Retina (tissue), 1 donor: ENCODE measurements at regions not wholly inside any gene's neighbourhood (a gene's known extent, or its start where the extent isn't known, plus 50 kb on each side); places are given as distances from the start of the nearest gene placed in this dataset.
"Not testable (repeated sequence)": the region's sequence is repeated elsewhere in the genome, so short reads cannot be mapped to it uniquely, and the experiment has no call there.

Source experiments
- DNase-seq: peaks from one replicate; pipeline ENCODE4 v3.0.0-alpha.2; 2016

DNA sequence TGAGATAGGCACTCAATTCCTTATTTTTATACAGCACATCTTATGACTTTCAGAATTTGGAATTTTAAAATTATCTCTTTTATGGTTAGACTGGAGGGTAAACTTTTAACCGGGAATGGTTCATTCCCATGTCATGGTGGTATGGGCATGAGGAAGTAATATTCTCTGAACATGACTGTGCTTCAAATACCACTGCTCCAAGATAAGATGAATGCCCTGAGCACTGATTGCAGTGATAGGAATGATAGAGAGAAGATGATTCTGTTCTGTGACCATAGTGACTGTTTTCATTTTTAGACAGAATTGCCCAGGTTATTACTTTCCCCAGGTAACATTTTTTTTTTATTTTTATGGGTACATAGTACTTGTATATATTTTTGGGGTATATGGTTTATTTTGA, 187.4 kb downstream of the ATOH1 start:
- no peak for DNase-seq

DNA sequence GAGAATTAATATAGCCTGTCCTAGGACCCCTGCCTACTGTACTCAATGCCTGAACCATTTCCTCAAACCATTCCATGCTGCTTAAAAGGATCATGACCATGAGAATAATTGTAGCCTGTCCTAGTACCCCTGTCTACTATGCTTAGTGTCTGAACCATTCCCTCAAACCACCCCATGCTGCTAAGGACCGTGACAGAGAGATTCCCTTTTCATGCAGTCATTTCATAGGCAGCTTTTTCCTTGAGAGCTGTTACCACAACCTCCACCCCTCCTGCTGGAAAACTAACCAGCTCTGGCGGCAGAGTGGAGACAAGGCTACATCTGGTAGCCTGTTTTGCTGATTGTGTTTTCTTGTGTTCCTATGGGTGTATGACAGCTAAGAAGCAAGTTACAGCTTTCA, 174.9 kb upstream of the SMARCAD1 start:
- DNase-seq = peak; percentile 11

DNA sequence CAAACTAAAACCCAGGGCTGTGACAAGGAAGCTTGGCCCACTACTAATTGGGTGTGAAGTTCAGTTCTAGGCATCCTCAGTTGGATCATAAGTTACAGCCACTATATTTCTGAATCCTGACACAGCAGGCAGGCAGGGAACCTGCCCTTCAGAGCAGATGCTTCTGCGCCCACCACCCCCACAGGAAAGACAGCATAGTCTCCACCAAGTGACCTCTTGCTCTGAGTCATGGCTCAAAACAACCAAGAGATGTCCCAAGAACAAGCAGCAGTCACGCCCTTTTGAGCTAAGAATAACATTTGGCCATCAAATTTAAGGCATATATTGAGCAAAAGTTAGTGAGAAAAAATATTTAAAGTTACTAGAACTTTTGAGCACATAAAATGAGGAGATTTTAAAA, 170.7 kb upstream of the SMARCAD1 start:
- DNase-seq = no peak

DNA sequence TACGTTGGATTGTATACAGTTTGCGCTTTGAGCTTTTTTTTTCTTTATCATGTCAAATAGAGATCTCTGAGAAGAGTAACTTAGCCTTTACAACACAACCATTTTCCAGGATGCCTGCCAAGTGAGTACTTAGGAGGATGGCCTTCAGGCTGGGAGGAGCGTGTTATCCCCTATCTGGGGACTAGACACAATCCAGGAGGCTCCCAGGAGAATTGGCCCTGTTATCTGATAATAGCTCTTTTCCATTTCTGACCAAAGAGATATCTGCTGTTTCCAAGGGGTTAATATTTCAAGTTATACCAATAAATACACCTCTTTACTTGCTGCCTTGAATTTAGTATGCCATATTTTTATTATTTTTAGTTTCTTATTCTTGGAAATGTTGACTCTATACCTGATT, 169.5 kb upstream of the SMARCAD1 start:
- no peak for DNase-seq

DNA sequence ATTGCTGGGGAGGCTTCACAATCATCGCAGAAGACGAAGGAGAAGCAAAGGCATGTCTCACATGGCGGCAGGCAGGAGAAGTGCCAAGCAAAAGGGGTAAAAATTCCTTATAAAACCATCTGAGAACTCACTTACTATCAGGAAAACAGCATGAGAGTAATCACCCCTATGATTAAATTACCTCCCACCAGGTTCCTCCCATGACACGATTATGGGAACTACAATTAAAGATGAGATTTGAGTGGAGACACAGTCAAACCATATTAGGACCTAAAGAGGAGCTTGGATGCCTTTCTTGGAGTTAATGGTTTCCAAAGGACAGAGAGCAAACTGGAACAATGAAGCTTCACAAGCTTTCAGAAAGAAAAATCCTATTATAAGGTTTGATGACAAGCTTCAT, 168.4 kb upstream of the SMARCAD1 start:
- no peak for DNase-seq

DNA sequence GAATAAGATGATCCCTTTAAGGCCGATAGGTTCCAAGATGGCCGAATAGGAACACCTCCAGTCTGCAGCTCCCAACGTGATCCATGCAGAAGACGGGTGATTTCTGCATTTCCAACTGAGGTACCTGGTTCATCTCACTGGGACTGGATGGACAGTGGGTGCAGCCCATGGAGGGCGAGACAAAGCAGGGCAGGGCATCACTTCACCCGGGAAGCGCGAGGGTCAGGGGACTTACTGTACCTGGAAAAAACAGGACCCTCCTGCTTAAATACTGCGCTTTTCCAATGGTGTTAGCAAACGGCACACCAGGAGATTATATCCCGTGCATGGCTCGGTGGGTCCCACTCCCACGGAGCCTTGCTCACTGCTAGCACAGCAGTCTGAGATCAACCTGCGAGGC, 163.2 kb upstream of the SMARCAD1 start:
- not testable (repeated sequence) for DNase-seq

DNA sequence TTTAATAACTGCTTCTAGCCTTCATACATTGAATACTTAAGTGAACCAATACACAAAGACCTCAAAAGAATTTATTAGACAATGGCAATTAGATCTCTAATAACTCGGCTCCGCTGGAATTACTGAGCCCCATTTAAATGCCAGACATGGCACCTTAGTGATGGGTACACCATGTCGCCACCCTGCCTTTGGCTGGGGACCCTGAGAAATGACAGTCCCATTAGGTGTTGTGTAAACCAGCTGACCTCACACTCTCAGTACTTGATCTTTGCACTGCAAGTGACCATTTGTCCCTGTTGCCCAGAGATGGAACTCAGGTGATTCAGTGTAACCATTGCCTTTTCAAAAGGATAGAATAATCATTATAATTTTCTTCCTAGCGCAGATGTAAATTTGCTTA, 144.6 kb upstream of the SMARCAD1 start:
- no peak for DNase-seq

DNA sequence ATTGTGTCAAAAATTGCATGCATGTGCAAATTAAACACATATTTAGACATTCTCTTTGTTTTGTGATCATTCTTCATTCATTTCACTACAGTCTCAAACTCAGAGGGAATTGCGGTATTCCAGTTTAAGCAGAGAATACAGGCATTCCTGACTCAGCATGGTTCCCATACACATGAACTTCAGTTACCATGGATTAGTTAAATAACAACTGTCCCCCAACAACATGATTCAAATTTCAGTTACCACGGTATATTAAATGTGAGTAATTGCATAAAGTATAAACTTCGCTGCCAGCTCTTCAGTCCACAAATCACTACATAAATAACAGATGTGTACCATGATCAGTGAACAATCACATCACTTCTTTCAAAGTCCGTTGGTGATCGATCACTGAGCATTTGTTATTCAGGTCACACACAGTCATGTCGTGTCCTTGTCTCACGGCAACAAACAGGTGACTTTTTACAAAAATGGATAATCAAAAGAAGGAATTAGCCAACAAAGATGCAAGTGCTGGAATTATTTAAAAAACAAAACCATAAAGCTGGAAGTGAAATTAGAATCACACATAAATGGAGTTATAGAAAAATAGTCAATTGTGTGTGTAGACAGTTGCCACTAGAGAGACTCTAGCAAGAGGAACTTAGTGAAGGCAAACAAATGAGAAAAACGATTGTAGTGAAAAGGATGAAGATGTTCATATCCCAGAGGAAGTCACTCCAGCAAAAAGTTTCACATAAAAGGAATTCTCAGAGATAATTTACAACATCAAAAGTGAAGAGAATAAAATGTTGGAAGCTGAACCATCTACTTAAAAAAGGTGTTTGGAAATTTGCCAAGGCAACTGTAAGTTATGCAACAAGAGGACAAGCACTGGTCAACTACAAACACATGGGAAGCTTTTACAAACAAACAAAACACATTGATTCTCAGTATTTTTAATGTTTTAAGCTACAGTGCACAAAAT, 138.6 kb upstream of the SMARCAD1 start:
- peak; percentile 29 for DNase-seq

DNA sequence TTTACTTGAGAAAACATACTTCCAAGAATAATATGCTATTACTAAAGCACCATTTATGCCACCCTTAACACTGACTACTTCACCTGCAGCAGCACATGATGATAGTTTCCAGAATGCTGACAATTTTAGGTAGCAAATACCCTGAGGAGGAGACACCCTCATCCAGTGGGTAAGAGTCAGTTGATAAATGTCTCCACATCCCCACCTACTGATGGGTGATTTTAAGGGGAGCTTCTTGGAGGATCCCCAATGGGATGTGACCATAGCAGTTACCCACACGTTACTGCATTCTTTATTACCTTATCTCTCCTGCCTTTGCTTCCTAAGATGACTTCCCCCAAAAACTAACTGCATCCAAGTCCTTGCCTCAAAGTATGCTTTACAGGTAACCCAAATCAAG, 131.2 kb upstream of the SMARCAD1 start:
- DNase-seq = no peak

DNA sequence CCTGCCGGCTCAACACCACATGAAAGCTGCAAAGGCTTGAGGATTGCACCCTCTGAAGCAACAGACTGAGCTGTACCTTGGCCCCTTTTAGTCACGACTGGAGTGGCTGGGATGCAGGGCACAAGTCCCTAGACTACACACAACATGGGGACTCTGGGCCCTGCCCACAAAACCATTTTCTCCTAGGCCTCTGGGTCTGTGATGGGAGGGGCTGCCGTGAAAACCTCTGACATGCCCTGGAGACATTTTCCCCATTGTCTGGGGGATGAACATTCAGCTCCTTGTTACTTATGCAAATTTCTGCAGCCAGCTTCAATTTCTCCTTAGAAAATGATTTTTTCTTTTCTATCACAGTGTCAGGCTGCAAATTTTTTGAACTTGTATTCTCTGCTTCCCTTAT, 123.5 kb upstream of the SMARCAD1 start:
- no peak for DNase-seq

DNA sequence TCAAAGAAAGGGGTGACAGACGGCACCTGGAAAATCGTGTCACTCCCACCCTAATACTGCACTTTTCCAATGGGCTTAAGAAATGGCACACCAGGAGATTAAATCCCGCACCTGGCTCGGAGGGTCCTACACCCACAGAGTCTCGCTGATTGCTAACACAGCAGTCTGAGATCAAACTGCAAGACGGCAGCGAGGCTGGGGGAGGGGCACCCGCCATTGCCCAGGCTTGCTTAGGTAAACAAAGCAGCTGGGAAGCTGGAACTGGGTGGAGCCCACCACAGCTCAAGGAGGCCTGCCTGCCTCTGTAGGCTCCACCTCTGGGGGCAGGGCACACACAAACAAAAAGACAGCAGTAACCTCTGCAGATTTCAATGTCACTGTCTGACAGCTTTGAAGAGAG, 108.5 kb upstream of the SMARCAD1 start:
- DNase-seq = not testable (repeated sequence)

DNA sequence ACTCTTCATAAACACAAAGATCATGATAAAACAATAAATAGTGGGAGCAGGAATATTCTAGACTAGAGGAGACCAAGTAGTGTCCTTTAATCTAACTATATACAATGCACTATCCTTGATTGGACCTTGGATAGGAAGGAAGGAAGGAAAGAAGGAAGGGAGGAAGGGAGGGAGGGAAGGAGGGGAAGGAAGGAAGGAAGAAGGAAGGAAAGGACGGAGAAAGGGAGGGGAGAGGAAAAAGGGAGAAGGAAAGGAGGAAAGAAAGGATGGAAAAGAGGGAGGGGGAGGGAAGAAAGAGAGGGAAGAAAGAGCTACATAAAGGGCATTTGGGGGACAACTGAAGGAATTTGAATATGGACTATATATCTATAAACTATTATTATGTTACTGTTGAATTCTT, 95.0 kb upstream of the SMARCAD1 start:
- DNase-seq = no peak

DNA sequence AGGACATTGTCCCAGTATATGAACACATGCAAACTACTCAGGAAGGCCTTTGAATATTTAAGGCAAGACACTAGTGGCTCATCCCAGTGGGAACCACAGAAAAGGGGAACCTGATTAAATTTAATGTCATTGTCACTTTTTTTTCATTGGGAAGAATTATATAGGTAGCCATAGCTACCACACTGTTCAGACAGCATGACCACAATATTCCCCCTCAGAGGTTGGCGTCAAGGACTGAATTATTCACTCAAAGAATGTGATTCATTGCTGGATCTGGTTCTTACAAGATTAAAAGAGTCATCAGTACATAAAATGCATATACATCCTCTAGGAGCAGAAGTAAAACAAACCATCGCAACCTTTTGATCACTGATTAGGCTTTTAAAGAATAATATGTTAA, 92.0 kb upstream of the SMARCAD1 start:
- DNase-seq = no peak

DNA sequence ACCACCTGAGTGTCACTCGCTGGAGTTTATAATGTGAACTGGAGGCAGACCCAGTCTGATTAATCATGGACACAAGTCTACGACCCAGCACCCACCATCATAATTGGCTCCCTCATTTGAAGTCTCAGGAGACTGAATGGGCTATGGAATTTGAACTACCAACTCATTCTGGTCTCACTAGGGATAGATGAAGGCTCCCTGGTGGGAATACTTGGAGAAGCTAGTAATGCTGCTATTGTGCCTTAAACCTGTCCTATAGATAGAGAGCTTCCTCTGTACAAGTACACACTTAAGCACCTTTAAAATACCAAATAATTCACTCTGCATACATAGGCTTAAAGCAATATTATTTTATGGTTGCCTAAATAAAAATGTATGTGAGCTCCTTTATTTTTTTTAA, 90.8 kb upstream of the SMARCAD1 start:
- no peak for DNase-seq

DNA sequence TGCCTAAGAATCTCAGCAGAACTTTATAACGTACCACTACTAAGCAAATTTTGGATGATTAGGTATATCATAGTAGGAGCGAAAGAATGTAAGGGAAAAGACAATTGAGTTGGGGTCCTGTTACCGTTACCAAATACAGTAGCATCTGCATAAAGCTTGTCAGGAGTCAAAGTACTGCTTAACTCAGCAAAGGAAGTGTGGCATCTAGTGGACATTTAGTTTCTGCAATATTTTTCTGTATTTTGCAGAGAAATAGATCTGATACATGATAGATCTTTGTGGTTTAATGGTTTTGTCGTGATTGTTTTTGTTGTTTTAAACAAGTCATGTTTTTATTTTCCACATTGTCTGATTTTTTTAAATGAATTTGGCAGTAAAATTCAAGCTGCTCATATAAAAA, 81.0 kb upstream of the SMARCAD1 start:
- no peak for DNase-seq

DNA sequence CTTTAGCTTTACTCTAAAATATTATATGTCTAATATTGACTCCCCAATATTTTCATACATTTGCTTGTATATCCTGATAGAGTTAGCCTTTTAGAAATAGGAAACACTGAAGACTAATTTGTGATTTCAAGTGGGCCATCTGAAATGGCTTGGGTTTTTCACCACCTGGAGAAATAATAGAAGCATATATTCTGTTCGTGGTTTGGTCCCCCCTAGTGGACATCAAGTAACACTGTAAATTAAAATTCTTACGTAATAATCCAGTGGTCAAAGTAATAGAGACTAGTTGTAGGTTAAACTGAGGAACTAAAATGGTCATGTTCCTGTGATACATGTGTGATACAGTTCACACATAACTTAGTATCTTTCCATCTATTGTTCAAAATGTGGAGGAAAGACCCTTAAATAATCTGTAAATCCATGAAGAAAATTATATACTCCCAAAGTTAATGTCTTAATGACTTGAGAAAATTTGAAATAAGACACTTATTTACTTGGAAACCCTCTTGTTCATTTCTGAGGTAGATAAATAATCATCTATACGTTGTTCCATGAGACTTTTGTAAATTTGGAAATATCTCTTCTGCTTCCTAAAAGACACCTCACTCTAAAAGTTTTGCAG, 79.8 kb upstream of the SMARCAD1 start:
- DNase-seq = no peak

DNA sequence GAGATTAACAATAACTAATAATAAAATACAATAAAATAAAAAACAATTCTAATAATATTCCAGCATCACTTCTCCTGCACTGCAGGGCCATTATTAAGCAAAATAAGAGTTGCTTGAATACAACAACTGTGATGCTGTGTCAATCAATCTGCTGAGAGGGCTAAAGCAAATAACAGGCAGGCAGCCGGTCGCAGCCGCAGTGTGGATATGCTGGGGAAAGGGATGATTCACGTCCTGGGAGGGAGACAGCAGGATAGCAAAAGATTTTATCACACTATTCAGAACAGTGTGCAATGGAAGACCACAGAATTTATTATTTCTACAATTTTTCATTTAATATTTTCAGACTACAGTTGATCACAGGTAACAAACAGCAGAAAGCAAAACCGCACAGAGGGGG, 76.5 kb upstream of the SMARCAD1 start:
- DNase-seq = no peak

DNA sequence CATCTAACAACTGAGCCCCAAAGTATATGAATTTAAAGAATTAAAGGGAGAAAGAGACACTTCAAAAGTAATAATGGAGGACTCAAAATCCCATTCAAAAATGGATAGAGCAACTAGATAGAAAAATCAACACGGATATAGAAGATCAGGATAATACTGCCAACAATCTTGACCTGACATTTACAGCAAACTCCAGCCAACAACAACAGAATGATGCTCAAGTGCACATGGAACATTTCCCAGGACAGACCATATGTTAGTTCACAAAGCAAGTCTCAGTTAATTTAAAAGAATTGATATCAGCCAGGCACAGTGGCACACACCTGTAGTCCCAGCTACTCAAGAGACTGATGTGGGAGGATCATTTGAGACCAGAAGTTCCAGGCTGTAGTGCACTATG, 72.0 kb upstream of the SMARCAD1 start:
- no peak for DNase-seq

DNA sequence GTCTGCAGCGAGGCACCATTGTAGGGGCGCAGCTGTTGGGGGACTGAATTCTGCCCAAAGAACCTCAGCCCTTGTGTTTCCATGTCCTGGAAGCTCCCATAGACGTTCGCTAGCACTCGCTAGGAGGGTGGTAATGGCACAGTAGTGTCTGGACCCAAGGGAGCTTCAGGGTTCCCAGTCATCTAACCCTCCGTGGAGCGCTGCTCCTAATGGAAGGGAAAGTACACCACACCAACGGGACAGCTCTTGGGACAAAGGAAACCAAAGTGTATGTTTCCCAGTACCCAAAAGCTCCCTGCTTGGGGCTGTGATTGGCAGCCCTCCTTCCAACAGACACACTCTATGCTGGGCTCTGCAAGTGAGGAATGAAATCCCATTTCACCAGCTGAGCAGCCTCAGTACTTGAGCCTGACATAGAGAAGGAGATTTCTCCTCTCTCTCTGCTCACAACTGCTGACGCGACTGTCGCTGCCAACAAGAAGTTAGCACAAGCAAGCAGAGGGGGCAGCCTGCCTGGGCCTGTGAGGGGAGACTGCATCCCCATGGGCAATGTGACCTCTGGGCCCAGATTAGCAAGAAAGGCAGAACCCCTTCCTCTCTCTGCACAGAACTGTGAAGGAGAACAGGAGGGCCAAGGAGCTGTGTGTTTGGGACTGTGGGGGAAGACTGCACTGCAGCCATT, 67.6 kb upstream of the SMARCAD1 start:
- no peak for DNase-seq

DNA sequence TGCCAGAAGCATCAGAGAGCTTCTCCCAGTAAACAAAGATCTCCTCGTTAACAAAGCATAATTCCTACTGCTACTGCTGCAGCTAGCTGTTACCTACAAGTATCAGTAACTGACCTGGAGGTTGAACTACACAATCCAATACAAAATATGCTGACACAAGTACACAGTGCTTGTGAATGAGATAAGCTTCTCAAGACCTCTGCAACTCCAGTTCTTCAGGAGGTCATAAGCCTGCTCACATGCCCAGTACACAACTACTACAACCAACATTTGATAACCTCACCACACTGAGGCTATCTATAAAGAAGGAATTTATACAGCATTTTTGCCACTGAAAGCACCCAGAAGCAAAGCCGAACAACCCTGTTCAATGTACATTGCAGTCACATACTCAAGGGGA, 66.7 kb upstream of the SMARCAD1 start:
- no peak for DNase-seq

DNA sequence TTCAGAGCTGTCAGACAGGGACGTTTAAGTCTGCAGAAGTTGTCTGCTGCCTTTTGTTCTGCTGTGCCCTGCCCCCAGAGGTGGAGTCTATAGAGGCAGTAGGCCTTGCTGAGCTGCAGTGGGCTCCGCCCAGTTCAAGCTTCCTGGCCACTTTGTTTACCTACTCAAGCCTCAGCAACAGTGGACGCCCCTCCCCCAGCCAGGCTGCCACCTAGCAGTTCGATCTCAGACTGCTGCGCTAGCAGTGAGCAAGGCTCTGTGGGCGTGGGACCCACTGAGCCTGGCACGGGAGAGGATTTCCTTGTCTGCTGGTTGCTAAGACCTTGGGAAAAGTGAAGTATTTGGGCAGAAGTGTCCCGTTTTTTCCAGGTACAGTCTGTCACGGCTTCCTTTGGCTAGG, 59.6 kb upstream of the SMARCAD1 start:
- DNase-seq = not testable (repeated sequence)

DNA sequence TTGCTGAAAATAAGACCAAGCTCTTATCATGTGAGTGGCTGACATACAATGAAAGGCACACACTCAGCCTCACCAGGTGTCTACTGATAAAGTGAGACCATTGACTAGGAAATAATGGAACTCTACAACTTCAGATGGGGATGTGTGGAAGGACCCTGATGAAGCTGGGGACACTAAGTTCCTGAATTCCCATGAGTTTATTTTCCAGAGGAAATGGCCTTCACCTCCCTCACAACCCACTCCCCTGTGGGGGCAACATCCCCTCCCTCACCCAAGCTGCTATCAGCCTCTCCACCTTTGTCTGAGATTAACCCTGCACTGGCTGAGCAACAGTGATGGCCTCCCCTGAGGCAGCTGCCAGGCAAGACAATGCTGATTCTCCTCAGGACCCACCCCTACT, 55.2 kb upstream of the SMARCAD1 start:
- DNase-seq = no peak

DNA sequence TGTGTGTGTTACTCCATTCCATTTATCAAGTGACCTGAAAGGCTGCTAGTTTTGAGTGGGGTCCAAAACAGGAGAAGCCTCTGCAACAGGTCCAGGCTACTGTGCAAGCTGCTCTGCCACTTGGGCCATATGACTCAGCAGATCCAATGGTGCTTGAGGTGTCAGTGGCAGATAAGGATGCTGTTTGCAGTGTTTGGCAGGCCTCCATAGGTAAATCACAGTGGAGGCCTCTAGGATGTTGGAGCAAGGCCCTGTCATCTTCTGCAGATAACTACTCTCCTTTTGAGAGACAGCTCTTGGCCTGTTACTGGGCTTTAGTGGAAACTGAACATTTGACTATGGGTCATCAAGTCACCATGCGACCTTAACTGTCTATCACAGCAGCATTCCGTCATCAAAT, 52.3 kb upstream of the SMARCAD1 start:
- not testable (repeated sequence) for DNase-seq

DNA sequence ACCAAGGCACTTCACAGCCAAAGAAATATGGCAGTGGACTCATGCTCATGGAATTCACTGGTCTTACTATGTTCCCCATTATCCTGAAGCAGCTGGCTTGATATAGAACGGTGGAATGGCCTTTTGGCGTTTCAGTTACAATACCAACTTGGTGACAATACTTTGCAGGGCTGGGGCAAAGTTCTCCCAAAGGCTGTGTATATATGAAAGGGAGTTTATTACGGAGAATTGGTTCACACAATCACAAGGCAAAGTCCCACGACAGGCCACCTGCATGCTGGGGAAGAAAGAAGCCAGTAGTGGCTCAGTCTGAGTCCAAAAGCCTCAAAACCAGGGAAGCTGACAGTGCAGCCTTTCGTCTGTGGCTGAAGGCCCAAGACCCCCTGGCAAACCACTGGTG, 50.8 kb upstream of the SMARCAD1 start:
- no peak for DNase-seq
